ENCODE measurements at regions not wholly inside any gene's neighbourhood (a gene's known extent, or its start where the extent isn't known, plus 50 kb on each side); places are given as distances from the start of the nearest gene placed in this dataset.

GRCh38 chr2:14511541-14511940 lies 121.0 kb upstream of the LRATD1 start:
- DNase-seq = no peak

GRCh38 chr2:14513903-14514302 lies 118.6 kb upstream of the LRATD1 start:
- DNase-seq = no peak

- peak; percentile 31 for DNase-seq
These were observed 115.7 kb upstream of the LRATD1 start for GRCh38 chr2:14516844-14517243.

GRCh38 chr2:14517731-14518130 lies 114.8 kb upstream of the LRATD1 start:
- DNase-seq = no peak

DNA sequence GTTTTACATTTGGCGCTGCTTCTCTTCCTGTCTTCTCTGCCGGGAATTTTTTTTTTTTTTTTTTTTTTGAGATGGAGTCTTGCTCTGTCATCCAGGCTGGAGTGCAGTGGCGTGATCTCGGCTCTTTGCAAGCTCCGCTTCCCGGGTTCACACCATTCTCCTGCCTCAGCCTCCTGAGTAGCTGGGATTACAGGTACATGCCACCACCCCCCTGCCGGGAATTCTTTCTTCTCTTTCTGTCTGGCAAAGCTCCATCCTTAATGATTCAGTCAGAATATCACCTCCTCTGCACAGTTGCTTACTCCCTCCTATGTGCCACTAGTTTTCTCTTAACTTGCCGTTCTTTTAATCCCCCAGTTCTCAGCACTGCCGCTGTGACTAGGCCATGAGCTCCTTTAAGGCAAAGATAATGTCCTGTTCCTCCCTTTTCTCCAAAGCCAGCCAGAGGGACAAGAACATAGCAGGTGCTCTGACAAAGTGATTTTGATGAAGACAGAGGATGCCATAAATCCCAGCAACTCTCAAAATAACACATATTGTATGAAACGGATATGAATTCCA lies 112.1 kb upstream of the LRATD1 start:
- DNase-seq = no peak

- no peak for DNase-seq
These were observed 108.3 kb upstream of the LRATD1 start for GRCh38 chr2:14524041-14524802.

- DNase-seq = no peak
These were observed 107.8 kb upstream of the LRATD1 start for GRCh38 chr2:14524803-14525080.

GRCh38 chr2:14530506-14530905 lies 102.0 kb upstream of the LRATD1 start:
- no peak for DNase-seq

DNA sequence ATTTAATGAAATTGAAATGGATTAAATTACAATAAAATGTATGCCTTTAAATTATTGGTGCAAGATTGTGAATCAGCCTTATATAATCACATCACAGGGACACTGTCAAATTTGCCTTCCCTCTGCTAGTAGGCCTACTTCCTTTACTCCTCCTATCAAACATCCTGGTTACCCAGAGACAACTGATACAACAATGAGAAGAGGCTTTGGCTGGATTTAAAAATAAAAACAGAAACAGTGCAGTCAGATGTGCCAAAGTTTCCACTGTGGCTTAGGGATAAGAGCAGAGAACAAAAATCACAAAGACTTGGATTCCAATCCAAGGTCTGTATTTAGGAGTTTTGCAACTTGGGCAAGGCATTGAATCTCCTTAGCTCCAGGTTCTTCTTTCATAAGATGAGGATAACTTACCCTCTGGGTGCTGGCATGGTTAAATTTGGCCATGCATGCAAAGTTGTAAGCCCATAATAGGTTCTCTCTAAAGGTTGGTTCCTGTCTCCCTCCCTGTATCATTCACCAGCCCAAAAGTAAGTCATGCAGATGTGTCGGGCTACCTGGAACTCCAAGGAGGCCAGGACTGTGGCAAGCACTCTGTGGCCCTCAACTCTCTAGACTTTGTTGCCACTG lies 99.3 kb upstream of the LRATD1 start:
- no peak for DNase-seq

DNA sequence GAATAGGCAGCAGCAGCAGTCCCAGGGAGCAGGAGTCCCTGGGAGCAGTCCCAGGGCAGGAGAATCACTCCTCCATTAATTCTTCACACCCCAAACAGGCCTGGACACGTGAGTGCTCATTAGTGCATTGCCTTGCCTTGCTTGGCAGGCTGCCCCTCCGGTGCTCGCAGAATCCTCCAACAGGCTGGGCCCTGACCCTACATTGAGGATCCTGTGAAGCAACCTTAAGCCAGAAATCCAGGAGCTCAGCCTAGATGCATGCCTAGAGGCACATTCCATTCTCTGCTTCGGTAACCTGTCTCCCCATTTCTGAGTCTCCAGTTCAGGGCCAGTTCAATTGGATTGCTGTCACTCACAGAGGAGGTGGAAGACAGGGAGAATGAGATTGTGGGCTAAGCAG lies 97.4 kb upstream of the LRATD1 start:
- DNase-seq = no peak

DNA sequence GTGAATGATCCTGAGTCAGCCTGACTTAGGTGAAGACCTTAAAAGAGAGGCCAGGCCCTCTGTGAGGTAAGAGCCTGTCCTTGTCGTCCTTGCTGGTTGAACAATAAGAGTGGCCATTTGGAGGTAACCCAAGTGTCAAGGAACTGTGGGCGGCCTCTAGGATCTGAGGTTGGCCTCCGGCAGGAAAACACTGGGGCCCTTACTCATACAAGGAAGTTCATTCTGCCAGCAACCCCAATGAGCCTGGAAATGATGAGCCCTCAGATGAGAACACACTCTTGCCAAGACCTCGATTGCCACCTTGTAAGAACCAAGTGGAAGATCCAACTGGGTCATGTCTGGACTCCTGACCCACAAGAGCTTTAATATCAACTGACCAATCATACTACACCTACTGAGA lies 95.5 kb upstream of the LRATD1 start:
- no peak for DNase-seq

DNA sequence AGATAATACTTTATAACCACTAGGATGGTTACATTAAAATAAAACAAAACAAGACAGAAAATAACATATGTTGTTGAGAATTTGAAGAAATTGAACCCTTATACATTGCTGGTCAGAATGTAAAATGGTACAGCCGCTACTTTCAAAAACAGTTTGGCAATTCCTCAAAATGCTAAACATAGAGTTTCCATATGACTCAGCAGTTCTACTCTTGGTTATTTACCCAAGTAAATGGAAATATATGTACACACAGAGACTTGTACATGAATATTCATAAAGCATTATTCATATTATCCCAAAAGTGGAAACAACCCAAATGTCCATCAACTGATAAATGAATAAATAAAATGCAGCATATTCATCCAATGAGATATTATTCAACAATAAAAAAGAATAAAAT lies 92.5 kb upstream of the LRATD1 start:
- DNase-seq = no peak

DNA sequence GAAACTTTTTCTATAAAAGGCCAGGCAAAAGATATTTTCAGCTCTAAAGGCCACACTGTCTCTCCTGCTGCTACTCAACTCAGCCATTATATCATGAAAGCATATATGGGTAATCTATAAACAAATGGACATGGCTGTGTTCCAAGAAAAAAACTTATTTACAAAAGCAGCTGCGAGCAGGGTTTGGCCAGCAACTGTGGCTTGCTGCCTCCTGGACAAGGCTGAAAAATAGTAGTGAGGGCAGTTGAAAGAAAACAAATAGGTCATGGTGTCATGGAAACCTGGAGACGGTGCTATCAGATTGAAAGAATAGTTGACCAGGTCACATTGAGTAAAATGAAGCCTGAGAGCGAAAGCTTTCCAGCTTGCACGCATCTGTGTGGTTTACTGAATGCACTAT lies 89.2 kb upstream of the LRATD1 start:
- no peak for DNase-seq

- DNase-seq = no peak
These were observed 88.3 kb upstream of the LRATD1 start for GRCh38 chr2:14544247-14544646.

GRCh38 chr2:14547830-14548229 lies 84.7 kb upstream of the LRATD1 start:
- no peak for DNase-seq

DNA sequence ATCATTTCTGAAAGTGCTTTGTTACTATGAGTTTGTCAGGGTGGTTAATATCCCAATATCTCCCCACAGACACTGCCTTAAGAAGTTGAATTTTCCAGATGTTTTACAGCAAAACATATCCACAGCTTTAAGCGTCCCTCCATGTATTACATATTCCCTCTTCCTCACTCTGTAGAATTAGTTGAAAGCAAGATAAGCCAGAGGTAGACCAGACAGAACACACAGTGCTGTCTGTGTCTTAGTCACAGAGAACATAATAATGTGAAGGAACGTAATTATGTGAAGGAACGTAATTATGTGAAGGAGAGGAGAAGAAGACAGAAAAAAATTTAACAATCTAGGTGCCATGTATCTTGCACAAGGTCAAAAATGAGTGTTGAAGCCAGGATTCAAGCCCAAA lies 81.9 kb upstream of the LRATD1 start:
- DNase-seq = no peak

GRCh38 chr2:14551069-14551468 lies 81.4 kb upstream of the LRATD1 start:
- no peak for DNase-seq

GRCh38 chr2:14552286-14552685 lies 80.2 kb upstream of the LRATD1 start:
- DNase-seq = no peak

DNA sequence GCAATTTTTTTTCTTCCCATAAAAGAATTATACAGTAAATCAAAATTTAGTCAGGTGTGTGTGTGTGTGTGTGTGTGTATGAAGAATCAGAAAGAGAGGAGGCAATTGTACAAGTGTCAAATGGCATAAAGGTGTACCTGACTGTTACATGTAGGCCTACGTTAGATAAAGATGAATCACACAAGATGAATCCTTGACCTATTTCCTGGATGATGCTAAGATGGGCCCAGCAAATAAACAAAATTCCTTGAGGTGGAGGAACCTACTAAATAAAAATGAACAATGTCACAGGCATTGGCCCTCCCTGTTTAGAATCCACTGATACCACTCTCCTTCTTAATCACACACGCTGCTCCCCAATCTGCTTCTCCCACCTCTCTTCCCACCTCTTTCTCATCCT lies 79.7 kb upstream of the LRATD1 start:
- no peak for DNase-seq

DNA sequence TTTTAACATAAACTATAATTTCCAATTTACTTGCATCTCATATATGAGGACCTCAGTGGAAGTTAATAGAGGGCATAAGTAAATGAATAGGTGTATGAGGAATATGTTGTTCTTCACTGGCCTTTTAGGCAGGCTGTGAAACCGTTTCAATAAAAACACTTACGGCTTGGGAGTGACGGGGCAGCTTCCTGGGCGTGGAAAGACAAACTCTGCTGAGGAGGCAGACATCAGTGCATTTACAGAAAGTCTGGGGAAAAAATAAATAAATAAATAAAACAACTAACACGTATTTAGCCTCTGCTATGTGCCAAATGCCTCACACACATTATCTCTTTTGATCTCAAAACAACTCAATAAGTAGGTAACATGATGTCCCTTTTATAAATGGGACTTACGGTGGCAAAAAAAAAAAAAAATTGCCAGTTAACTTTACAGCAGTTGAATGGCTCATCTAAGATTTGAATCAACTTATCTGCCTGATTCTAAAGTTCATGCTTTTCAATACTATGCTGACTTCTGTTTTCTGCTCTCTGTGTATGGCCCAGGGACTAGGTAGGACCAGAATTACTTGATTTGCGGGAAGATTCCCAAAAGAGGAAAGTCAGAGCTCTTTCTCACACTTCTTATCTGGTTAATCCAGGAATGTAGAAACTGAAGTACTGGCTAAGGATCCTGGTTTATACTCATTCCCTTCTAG lies 77.5 kb upstream of the LRATD1 start:
- no peak for DNase-seq

DNA sequence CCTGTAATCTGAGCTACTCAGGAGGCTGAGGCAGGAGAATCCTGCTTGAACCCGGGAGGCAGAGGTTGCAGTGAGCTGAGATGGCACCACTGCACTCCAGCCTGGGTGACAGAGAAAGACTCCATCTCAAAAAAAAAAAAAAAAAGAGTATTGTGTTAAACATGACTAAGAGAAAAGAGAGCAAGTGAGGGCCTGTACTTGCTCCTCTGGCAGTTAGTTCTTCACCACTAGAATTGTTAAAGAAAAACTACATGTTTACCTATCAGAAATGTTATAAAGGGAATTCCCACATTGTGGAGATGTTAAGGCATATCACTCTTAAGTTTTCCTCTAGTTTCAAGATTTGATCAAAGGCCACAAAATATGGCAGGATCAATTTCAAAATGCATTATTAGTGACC lies 75.4 kb upstream of the LRATD1 start:
- DNase-seq = no peak

DNA sequence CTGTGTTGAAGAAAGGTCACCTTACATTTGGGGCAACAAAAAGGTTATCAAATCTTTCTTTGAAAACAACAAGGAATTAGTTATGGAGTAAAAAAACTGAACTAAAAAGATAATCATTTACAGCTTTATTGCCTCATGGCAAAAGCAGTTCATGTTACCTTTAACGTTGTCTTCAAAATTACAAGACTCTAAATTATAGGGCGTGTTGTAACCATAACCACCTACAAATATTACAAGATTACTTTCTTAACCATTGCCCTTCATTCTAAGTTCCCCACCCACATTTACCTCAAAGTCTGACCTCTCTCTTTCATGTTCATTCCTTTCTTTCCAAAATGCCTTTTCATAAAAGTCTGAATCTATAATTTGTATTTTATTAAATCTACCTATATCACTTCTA lies 74.6 kb upstream of the LRATD1 start:
- no peak for DNase-seq

- DNase-seq = no peak
These were observed 74.1 kb upstream of the LRATD1 start for GRCh38 chr2:14558335-14558919.

- DNase-seq = no peak
These were observed 71.8 kb upstream of the LRATD1 start for GRCh38 chr2:14560716-14561115.
